ENCODE measurements at regions not wholly inside any gene's neighbourhood (a gene's known extent, or its start where the extent isn't known, plus 50 kb on each side); places are given as distances from the start of the nearest gene placed in this dataset.

- DNase-seq (ENCODE audit: low spot score) = no peak
- WGBS = 38% methylated on average over 1 of the region's 1 CpG
- TF ChIP-seq TAF1 (conservative IDR thresholded peaks at IDR 0.05) (no peak), CTCF (IDR thresholded peaks at IDR 0.05; ENCODE audit: low read depth, low read length, missing input control) (peak; percentile 59), FOXA2 (IDR thresholded peaks at IDR 0.05) (peak; percentile 56), SP1 (IDR thresholded peaks at IDR 0.05) (no peak), NR2F2 (IDR thresholded peaks at IDR 0.05) (no peak), RAD21 (IDR thresholded peaks at IDR 0.05) (peak; percentile 57 to 72), EGR1 (IDR thresholded peaks at IDR 0.05; ENCODE audit: low read depth in 2 of 2) (no peak), FOXA1 (IDR thresholded peaks at IDR 0.05) (no peak)
- TF ChIP-seq, protein P1, sequence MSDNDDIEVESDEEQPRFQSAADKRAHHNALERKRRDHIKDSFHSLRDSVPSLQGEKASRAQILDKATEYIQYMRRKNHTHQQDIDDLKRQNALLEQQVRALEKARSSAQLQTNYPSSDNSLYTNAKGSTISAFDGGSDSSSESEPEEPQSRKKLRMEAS (IDR thresholded peaks at IDR 0.05) = no peak
- TF ChIP-seq, protein P2, sequence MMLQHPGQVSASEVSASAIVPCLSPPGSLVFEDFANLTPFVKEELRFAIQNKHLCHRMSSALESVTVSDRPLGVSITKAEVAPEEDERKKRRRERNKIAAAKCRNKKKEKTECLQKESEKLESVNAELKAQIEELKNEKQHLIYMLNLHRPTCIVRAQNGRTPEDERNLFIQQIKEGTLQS (IDR thresholded peaks at IDR 0.05) = no peak
- Histone ChIP-seq H3K27ac (ENCODE audit: low read depth in 1 of 2, low read length in 2 of 2) (no peak overlapping the region), H3K27me3 (ENCODE audit: control insufficient read depth in 4 of 4, insufficient read depth in 4 of 4, low read length in 3 of 4) (no peaks in the 10 kb centered on the region), H3K9me3 (ENCODE audit: control insufficient read depth in 4 of 4, low read length in 3 of 4) (no peaks in the 10 kb centered on the region), H3K9ac (ENCODE audit: low read depth in 1 of 2, low read length in 2 of 2) (no peak overlapping the region), H3K36me3 (ENCODE audit: control insufficient read depth in 4 of 4, insufficient read depth in 3 of 4, low read depth in 1 of 4, low read length in 3 of 4) (no peaks in the 10 kb centered on the region), H3K4me3 (ENCODE audit: low read depth in 1 of 3, low read length in 3 of 3) (no peak overlapping the region), H3K4me1 (ENCODE audit: control insufficient read depth in 4 of 4, insufficient read depth in 4 of 4, low read length in 3 of 4) (no peaks in the 10 kb centered on the region)
These were observed 59.0 kb upstream of the BARX1 start for GRCh38 chr9:94014066-94014654.

- H3K27ac ChIP-seq (ENCODE audit: low read depth in 1 of 2, low read length in 2 of 2) = no peak overlapping the region
- no peaks in the 10 kb centered on the region for H3K4me1 ChIP-seq (ENCODE audit: control insufficient read depth in 4 of 4, insufficient read depth in 4 of 4, low read length in 3 of 4)
- no peak overlapping the region for H3K9ac ChIP-seq (ENCODE audit: low read depth in 1 of 2, low read length in 2 of 2)
- no peak overlapping the region for H3K4me3 ChIP-seq (ENCODE audit: low read depth in 1 of 3, low read length in 3 of 3)
- H3K27me3 ChIP-seq (ENCODE audit: control insufficient read depth in 4 of 4, insufficient read depth in 4 of 4, low read length in 3 of 4) = no peaks in the 10 kb centered on the region
- H3K36me3 ChIP-seq (ENCODE audit: control insufficient read depth in 4 of 4, insufficient read depth in 3 of 4, low read depth in 1 of 4, low read length in 3 of 4) = no peaks in the 10 kb centered on the region
- DNase-seq (ENCODE audit: low spot score) = no peak
- no peaks in the 10 kb centered on the region for H3K9me3 ChIP-seq (ENCODE audit: control insufficient read depth in 4 of 4, low read length in 3 of 4)
- no peak for TF ChIP-seq EGR1 (IDR thresholded peaks at IDR 0.05; ENCODE audit: low read depth in 2 of 2)
- no peak for TF ChIP-seq YY1 (IDR thresholded peaks at IDR 0.05)
- TF ChIP-seq FOXA2 (IDR thresholded peaks at IDR 0.05) = no peak
- TF ChIP-seq SP1 (IDR thresholded peaks at IDR 0.05) = no peak
- TF ChIP-seq RAD21 (IDR thresholded peaks at IDR 0.05) = no peak
- TF ChIP-seq, protein P3, sequence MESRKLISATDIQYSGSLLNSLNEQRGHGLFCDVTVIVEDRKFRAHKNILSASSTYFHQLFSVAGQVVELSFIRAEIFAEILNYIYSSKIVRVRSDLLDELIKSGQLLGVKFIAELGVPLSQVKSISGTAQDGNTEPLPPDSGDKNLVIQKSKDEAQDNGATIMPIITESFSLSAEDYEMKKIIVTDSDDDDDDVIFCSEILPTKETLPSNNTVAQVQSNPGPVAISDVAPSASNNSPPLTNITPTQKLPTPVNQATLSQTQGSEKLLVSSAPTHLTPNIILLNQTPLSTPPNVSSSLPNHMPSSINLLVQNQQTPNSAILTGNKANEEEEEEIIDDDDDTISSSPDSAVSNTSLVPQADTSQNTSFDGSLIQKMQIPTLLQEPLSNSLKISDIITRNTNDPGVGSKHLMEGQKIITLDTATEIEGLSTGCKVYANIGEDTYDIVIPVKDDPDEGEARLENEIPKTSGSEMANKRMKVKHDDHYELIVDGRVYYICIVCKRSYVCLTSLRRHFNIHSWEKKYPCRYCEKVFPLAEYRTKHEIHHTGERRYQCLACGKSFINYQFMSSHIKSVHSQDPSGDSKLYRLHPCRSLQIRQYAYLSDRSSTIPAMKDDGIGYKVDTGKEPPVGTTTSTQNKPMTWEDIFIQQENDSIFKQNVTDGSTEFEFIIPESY (IDR thresholded peaks at IDR 0.05) = no peak
- no peak for TF ChIP-seq FOXA1 (IDR thresholded peaks at IDR 0.05)
- no peak for TF ChIP-seq TAF1 (conservative IDR thresholded peaks at IDR 0.05)
- TF ChIP-seq GABPA (IDR thresholded peaks at IDR 0.05 in 1 of 2, conservative IDR thresholded peaks at IDR 0.05 in 1 of 2) = no peak
- no peak for TF ChIP-seq HNF4A (conservative IDR thresholded peaks at IDR 0.05)
- 73% methylated on average over 4 of the region's 4 CpGs for WGBS
These were observed 55.9 kb upstream of the BARX1 start for GRCh38 chr9:94010980-94011533.

All from liver (tissue), 8 donors.